GM19467 (cell line): ENCODE measurements at regions not wholly inside any gene's neighbourhood (a gene's known extent, or its start where the extent isn't known, plus 50 kb on each side); places are given as distances from the start of the nearest gene placed in this dataset.
"Not testable (repeated sequence)": the region's sequence is repeated elsewhere in the genome, so short reads cannot be mapped to it uniquely, and the experiment has no call there.

ENCODE experiments used
- ATAC-seq: cut with Tn5 transposase; IDR thresholded peaks from one replicate; pipeline ENCODE4 v1.9.1; 2021; ENCODE audit warnings: mild to moderate bottlenecking, moderate library complexity; ENCODE audit not compliant: unreplicated experiment

DNA sequence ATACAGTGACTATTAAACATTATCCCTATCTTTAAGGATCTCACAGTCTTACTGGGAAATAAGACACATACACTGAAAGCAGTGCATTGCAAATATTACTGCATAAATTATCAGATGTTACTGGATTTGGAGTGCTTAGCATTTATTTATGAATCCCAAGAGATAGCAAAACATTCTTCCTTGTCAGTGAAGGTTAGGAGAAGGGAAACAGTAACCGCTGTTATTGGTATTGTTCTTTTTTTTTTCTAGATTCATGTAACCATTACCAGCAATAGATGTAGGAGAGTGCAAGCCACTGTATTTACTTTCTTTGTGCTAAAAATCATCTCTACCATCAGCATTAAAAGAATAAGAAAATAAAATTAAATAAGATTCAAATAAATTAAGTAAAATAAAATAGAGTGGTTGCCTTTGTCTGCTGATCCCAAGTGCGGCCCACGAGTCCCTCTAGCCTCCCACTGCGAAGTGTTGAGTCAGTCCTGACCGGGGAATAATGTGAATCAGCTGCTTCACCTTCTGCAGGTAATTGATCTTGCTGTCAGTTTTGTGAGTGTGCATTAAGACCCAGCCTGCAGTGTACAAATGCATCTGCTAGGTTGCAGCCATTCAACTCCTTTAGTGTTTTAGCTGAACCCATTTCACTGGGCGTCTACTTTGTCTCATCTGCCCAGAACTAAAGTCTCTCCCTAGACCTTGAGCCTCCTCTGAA, 1344.9 kb downstream of the GATA3 start:
- ATAC-seq: no peak

DNA sequence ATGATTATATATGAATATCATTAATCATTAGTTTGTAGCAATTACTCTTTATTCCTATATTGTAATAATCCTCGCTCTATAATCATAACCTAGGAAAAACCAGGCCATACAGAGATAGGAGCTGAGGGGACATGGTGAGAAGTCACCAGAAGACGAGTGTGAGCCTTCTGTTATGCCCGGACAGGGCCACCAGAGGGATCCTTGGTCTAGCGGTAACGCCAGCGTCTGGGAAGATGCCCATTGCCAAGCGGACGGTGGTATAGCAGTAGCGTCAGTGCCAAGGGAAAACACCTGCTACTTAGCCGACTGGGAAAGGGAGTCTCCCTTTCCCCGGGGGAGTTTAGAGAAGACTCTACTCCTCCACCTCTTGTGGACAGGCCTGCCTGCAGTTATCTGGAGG, 1347.6 kb downstream of the GATA3 start:
- ATAC-seq: not testable (repeated sequence)

GRCh38 chr10:9402507-9403195, 1348.2 kb downstream of the GATA3 start:
- ATAC-seq: not testable (repeated sequence)

- not testable (repeated sequence) for ATAC-seq
Observed at GRCh38 chr10:9407201-9407600, 1352.7 kb downstream of the GATA3 start.

GRCh38 chr10:9416331-9416730, 1361.8 kb downstream of the GATA3 start:
- ATAC-seq: no peak

GRCh38 chr10:9419757-9420156, 1365.3 kb downstream of the GATA3 start:
- no peak for ATAC-seq

DNA sequence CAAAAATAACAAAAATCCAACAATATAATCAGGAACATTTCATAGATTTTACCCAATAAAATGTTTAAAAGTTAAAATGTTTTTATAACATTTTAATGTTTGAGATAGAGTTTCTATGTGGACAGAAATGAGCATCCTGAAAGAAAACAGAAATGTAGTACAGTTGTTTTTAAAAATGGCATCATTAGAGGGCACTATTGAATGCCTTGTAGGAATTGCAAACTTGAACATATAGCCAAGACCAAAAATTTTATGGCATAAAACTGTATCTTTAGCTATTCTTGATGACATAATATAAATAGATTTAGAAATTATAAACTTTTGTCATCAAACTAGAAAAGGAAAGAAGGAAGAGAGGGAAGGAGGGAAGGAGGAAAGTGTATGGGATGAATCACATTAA, 1372.7 kb downstream of the GATA3 start:
- ATAC-seq: no peak

GRCh38 chr10:9437131-9437530, 1382.6 kb downstream of the GATA3 start:
- no peak for ATAC-seq

DNA sequence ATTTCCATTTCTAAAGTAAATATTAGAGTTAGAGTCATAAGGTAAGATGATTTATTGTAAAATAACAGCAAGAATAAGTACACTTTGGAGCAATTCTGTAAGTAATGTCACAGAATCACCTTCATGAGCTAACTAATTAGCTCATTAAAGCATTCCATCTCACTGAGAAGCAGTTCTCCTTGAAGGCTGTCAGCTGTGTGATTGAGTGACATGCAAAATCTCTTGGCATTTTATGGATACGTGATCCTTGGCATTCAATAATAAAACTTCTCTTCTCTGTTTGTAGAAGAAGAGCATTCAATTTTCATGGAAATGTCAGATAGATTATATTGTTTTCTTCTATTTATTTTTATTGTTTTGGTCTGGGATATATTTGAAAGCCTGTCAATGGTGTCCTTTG, 1389.3 kb downstream of the GATA3 start:
- ATAC-seq: no peak

GRCh38 chr10:9449530-9449929, 1395.0 kb downstream of the GATA3 start:
- ATAC-seq: no peak

DNA sequence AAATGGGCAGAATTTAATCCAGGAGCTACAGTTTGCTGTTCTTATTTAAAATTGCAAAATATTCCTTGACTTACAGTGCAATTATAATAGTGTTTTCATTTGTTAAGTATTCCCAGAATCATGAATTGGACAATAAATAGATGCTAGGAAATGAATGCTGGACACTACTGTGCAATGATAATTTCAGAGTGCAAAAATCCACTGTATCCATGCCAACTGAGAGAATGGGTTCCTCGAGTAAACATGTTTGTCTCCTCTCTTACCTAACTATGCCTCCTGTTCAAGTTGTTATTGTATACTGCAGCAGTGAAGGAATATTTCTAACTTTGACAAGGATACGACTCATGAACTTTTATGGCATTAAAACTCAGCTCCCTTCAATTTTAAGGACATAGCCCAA, 1396.3 kb downstream of the GATA3 start:
- ATAC-seq: no peak

GRCh38 chr10:9451211-9451773, 1396.8 kb downstream of the GATA3 start:
- no peak for ATAC-seq

- ATAC-seq: no peak
Observed at GRCh38 chr10:9452056-9452455, 1397.6 kb downstream of the GATA3 start.

- ATAC-seq: not testable (repeated sequence)
Observed at GRCh38 chr10:9453871-9454270, 1399.4 kb downstream of the GATA3 start.

DNA sequence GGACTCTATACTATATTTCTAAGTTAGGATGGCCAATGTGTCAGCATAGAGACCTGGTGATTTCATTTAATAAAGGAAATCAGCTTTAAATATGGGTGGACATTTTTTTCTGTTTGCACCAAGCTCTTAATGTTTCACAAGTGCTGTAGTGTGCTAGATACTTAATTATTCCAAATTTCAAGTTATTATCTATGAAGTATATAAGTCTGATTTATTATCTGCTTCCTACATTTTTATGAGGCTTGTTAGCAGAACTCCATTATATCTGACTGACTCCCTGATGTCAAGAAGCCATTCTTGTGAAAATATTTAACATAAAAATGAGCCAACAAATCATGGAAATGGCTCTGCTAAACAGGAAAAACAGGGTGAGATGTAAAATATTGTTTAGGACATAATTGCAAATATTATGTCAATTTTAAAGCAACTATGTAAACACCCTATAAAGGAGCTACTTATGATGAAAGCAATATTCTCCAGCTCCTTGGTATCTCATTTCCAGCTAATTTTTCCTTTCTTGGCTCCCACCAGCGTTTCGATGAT, 1415.2 kb downstream of the GATA3 start:
- no peak for ATAC-seq

DNA sequence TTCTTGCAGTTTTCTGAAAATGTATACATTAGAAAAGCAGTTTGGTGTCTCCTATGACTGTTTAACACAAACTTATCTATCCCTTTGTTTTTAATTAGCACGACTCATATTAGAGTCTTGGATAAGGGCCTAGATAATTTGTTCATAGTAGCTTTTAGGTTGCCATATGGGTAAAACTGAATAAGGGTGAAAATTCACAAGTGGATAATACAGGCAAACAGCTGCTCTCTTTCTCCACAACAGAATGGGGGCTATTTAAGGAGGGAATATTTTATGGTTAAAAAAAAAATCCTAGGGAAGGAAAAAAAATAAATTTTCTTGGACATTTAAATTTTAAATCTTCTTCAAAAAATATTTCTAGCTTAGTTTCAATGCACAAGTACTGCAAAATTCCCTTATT, 1416.1 kb downstream of the GATA3 start:
- no peak for ATAC-seq

DNA sequence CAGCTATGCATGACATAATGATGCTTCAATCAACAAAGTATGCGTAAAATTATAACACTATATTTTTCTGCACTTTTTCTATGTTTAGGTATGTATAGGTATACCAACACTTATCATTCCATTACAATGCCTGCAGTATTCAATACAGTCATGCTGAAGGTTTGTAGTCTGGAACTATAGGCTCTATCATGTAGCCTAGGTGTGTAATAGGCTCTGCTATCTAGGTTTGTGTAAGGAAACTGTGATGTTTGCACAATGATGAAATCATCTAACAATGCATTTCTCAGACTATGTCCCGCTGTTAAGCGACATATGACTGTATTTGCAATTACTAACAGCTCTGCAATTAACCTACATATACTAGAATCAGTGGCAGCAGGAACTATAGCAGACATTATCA, 1447.5 kb downstream of the GATA3 start:
- ATAC-seq: no peak

- no peak for ATAC-seq
Observed at GRCh38 chr10:9504227-9504626, 1449.7 kb downstream of the GATA3 start.

GRCh38 chr10:9505546-9505945, 1451.1 kb downstream of the GATA3 start:
- no peak for ATAC-seq

DNA sequence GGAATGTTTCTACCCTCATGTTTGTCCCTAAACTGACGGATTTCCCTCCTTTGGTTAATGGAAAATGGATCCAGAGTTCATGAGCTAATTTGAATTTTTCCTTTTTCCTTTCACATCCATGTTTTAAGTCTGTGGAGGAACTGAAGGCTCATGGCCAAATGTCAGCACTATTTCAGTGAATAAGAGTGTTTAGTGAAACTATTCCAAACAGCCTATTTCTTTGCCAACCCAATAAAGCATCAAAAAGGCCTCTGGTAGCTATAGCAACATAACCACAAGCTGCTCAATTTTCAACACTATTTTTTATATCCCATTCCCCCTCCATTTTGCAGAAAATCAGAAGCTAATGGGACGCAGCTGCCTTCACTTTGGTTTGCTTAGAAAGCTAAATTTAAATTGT, 1454.1 kb downstream of the GATA3 start:
- no peak for ATAC-seq

GRCh38 chr10:9510626-9511025, 1456.1 kb downstream of the GATA3 start:
- no peak for ATAC-seq

GRCh38 chr10:9515922-9516321, 1461.4 kb downstream of the GATA3 start:
- ATAC-seq: no peak
